ENCODE measurements at regions not wholly inside any gene's neighbourhood (a gene's known extent, or its start where the extent isn't known, plus 50 kb on each side); places are given as distances from the start of the nearest gene placed in this dataset.

DNA sequence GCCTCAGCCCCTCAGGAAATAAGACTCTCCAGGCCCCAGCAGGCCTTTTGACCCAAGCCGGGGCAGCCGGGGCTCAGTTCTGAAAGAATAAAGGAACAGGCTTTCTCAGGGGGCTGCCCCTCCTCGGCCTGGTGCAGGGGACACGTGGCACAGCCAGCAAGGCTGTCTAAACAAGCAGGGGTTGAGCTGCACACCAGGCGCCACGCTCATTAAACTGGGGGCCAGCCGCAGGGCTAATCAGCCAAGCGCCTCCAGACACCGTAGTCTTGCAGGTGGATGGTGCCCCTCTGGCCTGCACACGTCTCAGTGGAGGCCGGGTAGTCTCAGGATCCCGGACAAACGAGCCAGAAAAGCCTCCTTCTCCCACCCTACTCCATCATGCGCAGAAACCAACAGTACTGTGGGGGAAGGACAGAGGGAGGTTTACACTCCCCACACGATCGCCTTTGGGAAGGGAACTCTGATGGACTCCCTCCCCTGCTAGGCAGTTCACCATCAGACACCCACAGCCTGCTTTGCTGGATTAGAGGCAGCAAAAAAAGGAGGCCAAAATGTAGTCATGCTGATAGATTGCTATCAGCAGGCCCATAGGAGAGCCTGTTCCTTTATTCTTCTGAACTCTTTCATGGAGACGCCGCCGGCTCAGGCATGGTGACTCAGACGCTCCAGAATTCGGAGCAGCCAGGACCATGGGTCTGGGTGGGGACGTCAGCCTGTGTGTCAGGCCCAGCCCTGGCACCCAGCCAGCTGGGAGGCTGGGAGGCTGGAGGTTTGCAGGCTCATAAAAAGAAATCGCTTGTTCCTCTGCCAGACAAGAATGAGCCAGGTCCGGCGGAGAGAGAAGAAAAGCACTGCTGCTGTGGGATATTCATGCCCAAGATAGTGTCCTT, 342.4 kb downstream of the BCOR start:
- no peak for DNase-seq

DNA sequence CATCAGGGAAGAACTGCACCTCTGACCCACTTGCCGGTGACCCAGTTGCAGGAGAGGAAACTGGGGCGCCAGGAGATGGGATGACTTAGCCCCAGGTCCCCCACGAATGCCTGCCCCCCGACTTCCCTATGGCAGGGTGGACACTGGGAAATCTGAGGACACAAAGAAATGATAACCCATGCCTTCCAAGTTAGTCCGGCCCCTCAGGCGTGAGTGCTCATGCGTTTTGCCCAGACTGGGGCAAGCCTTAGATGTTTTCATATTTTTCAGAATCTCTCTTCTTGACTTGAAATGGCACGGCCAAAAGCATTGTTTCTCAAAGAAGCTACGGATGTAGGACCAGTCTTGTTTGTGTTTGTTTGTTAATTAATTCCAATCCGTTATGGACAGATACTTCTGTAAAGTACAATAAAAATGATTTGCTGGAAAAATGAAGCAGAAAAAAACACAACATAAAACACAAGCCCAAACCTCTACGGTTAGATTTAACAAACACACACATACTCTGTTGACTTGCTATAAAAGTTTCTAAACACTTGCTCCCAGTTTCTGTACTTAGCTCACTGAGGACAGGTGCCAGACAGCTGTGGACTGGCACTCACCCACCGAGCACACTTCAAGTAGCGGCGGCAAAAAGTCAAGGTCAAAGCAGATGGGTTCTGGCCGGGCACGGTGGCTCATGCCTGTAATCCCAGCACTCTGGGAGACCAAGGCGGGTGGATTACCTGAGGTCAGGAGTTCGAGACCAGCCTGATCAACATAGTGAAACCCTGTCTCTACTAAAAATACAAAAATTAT, 341.5 kb downstream of the BCOR start:
- DNase-seq = no peak

GRCh38 chrX:39757971-39758370, 339.8 kb downstream of the BCOR start:
- no peak for DNase-seq

DNA sequence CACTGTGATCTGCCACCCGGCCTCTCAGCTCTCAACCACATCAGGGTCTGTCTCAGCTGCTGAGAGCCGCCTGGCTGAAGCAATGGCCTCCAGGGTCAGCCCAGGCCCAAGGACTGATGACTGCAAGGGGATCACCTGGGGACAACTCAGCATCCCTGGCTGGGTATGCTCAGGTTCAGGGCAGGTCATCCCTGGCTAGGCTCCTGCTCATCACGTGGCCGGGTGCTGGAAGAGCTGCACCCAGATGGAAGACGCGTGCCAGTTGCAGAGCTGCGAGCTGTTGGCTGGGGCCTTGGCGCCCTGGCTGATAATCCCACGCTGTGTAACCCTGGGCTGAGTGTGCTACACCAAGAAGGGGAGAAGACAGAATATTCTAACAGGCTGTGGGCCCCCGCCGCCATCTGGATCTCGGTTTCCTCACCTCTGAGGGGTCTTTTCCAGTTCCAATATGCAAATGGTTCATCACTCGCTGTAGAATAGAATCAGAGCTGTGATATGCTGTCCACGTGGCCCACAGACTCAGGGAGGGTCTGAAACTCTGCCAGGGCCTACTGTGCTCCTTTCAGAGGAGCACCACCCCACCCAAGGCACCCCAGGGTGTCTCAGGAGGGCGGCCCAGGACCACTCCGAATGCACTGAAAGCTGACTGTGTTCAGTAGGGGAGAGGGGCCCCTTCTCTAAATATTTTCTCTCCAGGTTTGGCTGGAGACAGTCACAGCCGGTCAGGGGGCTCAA, 338.8 kb downstream of the BCOR start:
- no peak for DNase-seq

GRCh38 chrX:39759526-39760224, 338.1 kb downstream of the BCOR start:
- DNase-seq = peak; percentile 0

- DNase-seq = no peak
These were observed 336.8 kb downstream of the BCOR start for GRCh38 chrX:39760930-39761329.

DNA sequence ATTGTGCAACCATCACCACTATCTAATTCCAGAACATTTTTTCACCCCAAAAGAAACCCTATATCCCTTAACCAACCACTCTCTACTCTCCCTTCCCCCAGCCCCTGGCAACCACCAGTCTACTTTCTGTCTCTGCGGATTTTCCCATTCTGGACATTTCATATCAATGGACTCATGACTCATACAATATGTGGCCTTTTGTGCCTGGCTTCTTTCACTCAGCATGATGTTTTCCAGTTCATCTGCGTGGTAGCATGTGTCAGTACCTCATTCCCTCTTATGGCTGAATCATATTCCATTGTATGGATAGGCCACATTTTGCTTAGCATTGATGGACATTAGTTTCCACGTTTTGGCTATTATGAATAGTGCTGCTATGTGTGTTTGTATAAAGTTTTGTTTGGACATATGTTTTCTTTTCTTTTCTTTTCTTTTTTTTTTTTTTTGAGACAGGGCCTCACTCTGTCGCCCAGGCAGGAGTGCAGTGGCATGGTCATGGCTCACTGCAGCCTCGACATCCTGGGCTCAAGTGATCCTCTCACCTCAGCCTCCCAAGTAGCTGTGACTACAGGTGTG, 335.4 kb downstream of the BCOR start:
- no peak for DNase-seq

- no peak for DNase-seq
These were observed 333.3 kb downstream of the BCOR start for GRCh38 chrX:39764441-39764914.

DNA sequence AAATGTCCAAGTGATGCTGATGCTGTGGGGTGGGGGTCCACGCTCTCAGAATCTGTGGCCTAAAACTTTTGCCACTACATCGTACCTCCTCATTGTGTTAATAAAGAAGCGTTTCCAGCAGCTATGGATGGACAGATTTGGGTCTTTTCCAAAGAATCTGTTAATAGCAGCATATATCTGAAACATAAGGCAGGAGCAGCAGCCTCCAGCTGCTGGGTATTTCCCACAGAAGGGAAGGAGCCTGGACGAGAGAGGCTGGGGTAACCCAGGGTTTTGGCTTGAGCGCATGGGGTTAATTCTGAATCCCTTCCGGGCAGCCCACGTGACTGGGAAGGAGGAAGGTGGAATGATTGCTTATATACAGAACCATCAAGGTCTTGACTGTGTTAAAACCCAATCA, 332.4 kb downstream of the BCOR start:
- DNase-seq = no peak

- no peak for DNase-seq
These were observed 331.6 kb downstream of the BCOR start for GRCh38 chrX:39766085-39766726.

- DNase-seq = no peak
These were observed 330.9 kb downstream of the BCOR start for GRCh38 chrX:39766855-39767254.

DNA sequence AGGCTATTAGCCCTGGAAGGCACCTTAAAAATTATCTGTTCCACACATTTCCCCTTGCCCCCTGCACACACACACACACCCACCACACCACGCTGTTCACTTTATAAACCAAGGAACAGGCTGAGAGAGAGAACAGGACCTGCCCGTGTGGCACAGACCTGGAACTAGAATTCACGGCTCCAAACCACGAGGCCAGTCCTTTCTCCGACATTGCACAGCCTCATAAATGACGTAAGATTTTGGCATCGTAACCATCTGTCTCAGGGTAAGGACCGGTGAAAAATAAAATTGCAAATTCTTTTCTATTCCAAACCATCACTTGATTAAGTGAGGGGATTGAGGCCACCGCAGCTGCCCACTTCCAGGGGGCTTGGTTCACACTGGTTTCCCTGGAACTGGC, 330.3 kb downstream of the BCOR start:
- no peak for DNase-seq

GRCh38 chrX:39769748-39770147, 328.0 kb downstream of the BCOR start:
- DNase-seq = no peak

- DNase-seq = no peak
These were observed 326.7 kb downstream of the BCOR start for GRCh38 chrX:39771089-39771488.

DNA sequence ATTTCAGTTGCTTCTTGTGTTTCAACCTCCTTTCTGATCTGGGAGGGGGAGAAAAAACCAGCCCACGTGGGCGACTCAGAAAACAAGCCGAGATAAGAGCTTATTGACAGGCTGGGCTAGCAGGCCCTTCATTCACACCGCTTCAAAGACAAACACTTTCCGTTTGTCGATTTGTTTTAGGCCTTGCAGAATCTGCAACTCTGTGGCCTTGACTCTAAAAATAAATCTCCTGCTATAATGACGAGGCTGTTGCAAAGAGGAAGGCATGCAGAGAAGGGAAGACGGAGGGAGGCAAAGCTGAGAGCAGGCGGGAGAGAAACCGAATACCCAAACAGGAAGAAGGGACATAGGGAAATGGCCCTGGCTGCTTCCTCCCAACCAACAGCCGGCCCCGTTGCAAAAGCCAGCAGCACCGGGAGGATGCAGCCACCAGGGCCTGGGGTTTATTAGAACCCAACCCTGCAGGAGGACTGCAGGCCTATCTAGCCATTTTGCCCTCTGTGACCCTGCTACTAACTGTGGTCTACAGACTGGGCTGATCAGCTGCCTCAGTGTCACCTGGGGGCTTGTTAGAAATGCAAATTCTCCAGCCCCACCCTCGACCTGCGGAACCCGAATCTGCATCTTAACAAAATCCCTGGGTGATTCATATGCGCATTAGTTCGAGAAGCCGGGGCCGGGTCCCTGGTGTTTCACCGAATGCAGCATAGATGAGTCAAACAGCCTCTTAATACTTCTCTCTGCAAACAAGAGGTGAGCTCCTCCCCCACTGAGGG, 325.5 kb downstream of the BCOR start:
- no peak for DNase-seq

GRCh38 chrX:39773150-39773549, 324.6 kb downstream of the BCOR start:
- no peak for DNase-seq

- no peak for DNase-seq
These were observed 323.6 kb downstream of the BCOR start for GRCh38 chrX:39773923-39774773.

DNA sequence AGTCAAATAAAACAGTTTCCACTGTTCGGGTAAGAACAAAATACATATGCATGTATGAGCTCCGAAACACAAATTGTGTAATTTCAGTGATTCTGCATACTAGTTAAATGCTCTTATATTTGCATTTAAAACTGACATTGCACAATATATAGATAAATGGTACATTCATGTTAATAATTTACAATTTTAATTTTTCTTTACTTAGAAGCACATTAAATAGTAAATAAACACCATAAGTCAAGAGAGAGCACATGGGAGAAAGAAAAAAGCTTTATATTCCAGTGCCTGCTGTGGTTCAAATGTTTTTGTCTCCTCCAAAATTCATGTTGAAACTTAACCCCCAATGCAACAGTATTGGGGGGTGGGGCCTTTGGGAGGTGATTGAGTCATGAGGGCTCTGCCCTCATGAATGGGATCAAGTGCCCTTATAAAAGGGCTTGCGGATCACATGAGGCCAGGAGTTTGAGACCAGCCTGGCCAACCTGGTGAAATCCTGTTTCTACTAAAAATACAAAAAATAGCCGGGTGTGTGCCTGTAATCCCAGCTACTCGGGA, 322.9 kb downstream of the BCOR start:
- no peak for DNase-seq

DNA sequence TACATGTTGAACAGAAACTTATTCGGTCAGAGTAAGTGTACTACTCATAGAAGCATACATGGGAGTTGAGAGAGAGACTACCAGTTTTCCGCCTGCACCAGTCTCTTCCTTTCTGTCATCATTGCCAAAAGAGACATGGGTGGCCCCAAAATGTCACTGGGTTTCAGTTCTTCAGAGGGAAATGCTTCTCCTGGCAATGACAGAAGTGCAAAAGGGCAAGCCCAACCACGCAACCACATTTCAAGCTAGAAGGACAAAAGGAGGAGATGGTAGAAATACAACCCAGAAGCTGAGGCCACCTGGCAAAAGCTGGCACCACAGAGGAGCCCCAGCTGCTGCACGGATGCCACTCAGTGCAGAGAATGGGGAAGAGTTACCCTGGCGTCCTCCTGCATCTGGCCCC, 320.1 kb downstream of the BCOR start:
- DNase-seq = no peak
